ENCODE measurements at regions not wholly inside any gene's neighbourhood (a gene's known extent, or its start where the extent isn't known, plus 50 kb on each side); places are given as distances from the start of the nearest gene placed in this dataset.

- no peak for TF ChIP-seq GATA2 (IDR thresholded peaks at IDR 0.05; ENCODE audit: low read depth, low read length)
- TF ChIP-seq GATA3 (IDR thresholded peaks at IDR 0.05; ENCODE audit: low read depth, low read length), result no peak
These were observed 347.1 kb upstream of the LRRC7 start for GRCh38 chr1:69220672-69221071.
